Upper lobe of left lung (tissue), 4 donors: ENCODE measurements at regions not wholly inside any gene's neighbourhood (a gene's known extent, or its start where the extent isn't known, plus 50 kb on each side); places are given as distances from the start of the nearest gene placed in this dataset.

Experiments used
- POLR2A ChIP-seq, 4 donors: fragments of 450-650 bp; IDR thresholded peaks; one replicate each; pipeline ENCODE4 v1.5.1; 2016 to 2017; ENCODE audit warnings: antibody characterized with exemption in 4 of 4, mild to moderate bottlenecking in 2 of 4
- POLR2AphosphoS5 ChIP-seq, 2 donors: sonication (generic); formaldehyde crosslinking; IDR thresholded peaks; one replicate each; pipeline ENCODE4 v1.5.1; 2017; ENCODE audit warnings: antibody characterized with exemption in 2 of 2

DNA sequence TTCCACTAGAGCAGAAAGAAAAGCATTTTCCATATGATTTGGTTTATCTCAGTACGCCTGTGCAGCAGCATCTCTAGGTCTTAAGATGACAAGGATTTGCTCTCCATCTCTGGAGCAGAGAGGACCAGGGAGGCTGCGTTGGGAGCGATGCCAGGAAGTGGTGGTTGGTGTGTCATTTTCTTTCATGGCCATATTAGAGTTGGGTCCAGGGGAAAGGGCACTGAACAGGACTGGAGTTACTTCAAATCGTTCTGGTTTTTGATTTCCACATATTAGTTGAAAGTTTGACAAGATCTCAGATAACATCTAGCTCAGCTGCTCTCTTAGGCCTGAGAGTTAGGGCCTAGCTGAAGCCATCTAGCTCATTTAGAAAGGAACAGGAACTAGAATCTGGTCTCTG, 157.7 kb downstream of the ADAMTS15 start:
- TF ChIP-seq POLR2AphosphoS5 (IDR thresholded peaks at IDR 0.05) (no peak), POLR2A (IDR thresholded peaks at IDR 0.05) (no peak)
